ENCODE measurements at regions not wholly inside any gene's neighbourhood (a gene's known extent, or its start where the extent isn't known, plus 50 kb on each side); places are given as distances from the start of the nearest gene placed in this dataset.

DNA sequence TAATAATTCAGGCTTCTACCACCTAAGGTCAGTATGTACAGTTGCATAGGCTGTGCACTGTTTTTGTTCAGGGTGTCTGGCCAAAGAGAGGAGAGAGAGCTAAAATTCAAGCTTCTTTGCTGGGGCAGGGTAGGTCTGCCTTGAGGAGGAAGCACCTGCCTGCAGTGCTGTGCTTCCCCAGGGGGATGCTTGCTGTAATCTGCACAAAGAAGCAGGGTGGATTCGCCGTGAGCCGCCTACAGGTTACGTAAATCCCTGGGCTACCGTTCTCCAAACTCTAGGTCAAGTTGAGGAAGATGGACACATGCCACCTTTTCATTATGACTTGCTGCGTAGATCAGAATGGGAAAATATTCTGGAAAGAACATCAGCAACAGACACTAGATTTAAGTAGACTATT is 543.3 kb downstream of the TNS3 start:
- TF ChIP-seq, protein P1, sequence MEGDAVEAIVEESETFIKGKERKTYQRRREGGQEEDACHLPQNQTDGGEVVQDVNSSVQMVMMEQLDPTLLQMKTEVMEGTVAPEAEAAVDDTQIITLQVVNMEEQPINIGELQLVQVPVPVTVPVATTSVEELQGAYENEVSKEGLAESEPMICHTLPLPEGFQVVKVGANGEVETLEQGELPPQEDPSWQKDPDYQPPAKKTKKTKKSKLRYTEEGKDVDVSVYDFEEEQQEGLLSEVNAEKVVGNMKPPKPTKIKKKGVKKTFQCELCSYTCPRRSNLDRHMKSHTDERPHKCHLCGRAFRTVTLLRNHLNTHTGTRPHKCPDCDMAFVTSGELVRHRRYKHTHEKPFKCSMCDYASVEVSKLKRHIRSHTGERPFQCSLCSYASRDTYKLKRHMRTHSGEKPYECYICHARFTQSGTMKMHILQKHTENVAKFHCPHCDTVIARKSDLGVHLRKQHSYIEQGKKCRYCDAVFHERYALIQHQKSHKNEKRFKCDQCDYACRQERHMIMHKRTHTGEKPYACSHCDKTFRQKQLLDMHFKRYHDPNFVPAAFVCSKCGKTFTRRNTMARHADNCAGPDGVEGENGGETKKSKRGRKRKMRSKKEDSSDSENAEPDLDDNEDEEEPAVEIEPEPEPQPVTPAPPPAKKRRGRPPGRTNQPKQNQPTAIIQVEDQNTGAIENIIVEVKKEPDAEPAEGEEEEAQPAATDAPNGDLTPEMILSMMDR (IDR thresholded peaks at IDR 0.05) = no peak
- TF ChIP-seq POLR2A (IDR thresholded peaks at IDR 0.05) = no peak

Data from thyroid gland (tissue), 4 donors.